ENCODE measurements at regions not wholly inside any gene's neighbourhood (a gene's known extent, or its start where the extent isn't known, plus 50 kb on each side); places are given as distances from the start of the nearest gene placed in this dataset.
A peak's percentile ranks its signal among the peaks of the same experiment; 100 is the strongest.

DNA sequence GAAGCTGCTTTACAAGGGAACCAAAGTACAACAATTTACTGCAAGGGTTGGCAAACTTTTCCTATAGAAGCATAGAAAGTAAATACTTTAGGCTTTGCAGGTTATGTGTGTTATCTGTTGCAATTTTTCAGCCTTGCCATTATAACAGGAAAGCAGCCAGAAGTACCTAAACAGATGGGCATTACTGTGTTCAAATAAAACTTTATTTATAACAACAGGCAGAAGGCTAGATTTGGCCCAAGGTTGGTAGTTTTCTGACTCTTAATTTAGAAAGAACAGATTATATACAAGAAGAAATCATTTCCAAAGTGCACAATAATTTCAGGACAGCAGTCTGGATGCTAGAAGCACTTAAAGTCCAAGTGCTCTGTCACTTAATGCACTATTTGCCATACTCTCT lies 307.1 kb downstream of the ANKRD7 start:
- Histone ChIP-seq H3K36me3 (replicated peaks) (no peaks in the 10 kb centered on the region), H3K4me3 (no peak overlapping the region), H3K4me1 (no peaks in the 10 kb centered on the region), H3K9me3 (no peaks in the 10 kb centered on the region), H3K27me3 (ENCODE audit: low read depth) (no peaks in the 10 kb centered on the region; the same call in 1 of the 2 replicates)
- in situ Hi-C loops (cut with MboI; ENCODE audit: low sequenced_read_pairs), result no loop called here
- DNase-seq (ENCODE audit: low spot score in 2 of 2), result no peak

DNA sequence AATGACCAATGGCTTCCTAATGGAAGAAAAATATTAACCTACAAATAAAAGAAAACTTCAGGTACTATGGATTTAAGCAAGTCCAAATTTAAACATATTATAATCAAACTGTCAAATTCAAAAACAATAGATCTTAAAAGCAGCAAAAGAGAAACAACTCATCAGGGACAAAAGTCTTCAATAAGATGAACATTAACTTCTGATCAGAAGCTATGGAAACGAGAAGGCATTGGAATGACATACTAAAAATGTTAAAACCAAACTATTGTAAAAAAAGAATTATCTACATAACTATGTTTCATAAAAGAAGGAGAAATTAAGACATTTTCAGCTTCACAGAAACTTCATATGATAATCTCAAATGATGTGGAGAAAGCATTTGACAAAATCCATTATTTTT lies 334.7 kb downstream of the ANKRD7 start:
- in situ Hi-C loops (cut with MboI; ENCODE audit: low sequenced_read_pairs), result no loop called here

DNA sequence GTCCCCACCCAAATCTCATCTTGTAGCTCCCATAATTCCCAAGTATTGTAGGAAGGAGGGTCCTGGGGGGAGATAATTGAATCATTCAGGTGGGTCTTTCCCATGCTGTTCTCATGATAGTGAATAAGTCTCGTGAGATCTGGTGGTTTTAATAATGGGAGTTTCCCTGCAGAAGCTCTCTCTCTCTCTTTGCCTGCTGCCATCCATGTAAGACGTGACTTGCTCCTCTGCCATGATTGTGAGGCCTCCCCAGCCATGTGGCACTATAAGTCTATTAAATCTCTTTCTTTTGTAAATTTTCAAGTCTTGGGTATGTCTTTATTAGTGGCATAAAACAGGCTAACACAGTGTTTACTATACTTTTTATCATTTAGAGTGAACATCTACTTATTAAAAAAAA lies 338.8 kb downstream of the ANKRD7 start:
- no peaks in the 10 kb centered on the region for H3K9me3 ChIP-seq
- H3K27me3 ChIP-seq (ENCODE audit: low read depth), result no peaks in the 10 kb centered on the region
- in situ Hi-C loops (cut with MboI; ENCODE audit: low sequenced_read_pairs), result no loop called here
- H3K36me3 ChIP-seq (replicated peaks), result no peaks in the 10 kb centered on the region
- no peak for DNase-seq (ENCODE audit: low spot score in 2 of 2)
- no peaks in the 10 kb centered on the region for H3K4me1 ChIP-seq
- H3K4me3 ChIP-seq, result no peak overlapping the region

More for the DNA sequence above, 334.7 kb downstream of the ANKRD7 start:
- Histone ChIP-seq H3K27me3 (ENCODE audit: low read depth) (no peaks in the 10 kb centered on the region), H3K4me1 (no peaks in the 10 kb centered on the region), H3K36me3 (replicated peaks) (no peaks in the 10 kb centered on the region), H3K4me3 (no peak overlapping the region), H3K9me3 (no peaks in the 10 kb centered on the region)
- no peak for DNase-seq (ENCODE audit: low spot score in 2 of 2)

DNA sequence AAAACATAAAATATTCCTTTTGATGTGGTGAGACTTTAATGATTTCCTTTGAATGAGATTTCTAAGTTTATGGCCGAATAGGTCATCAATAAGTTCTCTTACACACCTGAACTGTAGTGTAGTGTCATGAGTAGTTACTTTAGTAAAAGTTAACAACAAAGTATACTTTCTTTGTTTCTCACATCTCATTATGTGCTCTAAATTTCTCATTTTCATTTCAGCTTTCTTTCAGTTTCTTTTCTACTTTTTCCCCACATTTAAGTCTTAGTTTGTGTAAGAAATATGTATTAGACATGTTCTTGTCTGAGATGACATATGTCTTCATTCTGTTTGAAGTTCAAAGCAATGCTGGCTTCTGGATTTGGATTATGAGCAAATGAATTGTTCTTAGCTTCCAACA lies 348.1 kb downstream of the ANKRD7 start:
- Histone ChIP-seq H3K4me1 (no peaks in the 10 kb centered on the region), H3K4me3 (no peak overlapping the region), H3K36me3 (replicated peaks) (no peaks in the 10 kb centered on the region), H3K27me3 (ENCODE audit: low read depth) (no peaks in the 10 kb centered on the region), H3K9me3 (no peaks in the 10 kb centered on the region)
- no peak for DNase-seq (ENCODE audit: low spot score in 2 of 2)
- in situ Hi-C loops (cut with MboI; ENCODE audit: low sequenced_read_pairs), result no loop called here

DNA sequence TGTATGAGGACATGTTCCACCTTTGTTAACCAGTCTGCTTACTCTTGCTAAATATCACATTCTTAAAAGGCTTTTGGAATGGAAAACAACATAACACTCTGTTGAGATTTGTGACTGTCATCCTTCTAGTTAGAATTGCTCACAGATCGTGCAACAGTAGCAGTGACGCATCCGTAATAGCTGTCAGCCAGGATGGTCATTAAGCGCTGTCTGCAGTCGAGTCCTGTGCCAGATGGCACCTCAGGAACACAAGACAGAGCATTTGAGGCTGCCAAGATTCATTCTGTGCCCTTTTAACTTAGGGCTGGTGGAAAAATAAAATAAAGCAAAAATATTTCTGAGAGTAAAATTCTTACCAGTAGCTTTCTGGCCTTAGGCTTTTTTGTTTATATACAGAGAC lies 348.6 kb downstream of the ANKRD7 start:
- Histone ChIP-seq H3K36me3 (replicated peaks) (no peaks in the 10 kb centered on the region), H3K9me3 (no peaks in the 10 kb centered on the region), H3K4me3 (no peak overlapping the region), H3K4me1 (no peaks in the 10 kb centered on the region), H3K27me3 (ENCODE audit: low read depth) (no peaks in the 10 kb centered on the region)
- in situ Hi-C loops (cut with MboI; ENCODE audit: low sequenced_read_pairs), result no loop called here
- no peak for DNase-seq (ENCODE audit: low spot score in 2 of 2)

DNA sequence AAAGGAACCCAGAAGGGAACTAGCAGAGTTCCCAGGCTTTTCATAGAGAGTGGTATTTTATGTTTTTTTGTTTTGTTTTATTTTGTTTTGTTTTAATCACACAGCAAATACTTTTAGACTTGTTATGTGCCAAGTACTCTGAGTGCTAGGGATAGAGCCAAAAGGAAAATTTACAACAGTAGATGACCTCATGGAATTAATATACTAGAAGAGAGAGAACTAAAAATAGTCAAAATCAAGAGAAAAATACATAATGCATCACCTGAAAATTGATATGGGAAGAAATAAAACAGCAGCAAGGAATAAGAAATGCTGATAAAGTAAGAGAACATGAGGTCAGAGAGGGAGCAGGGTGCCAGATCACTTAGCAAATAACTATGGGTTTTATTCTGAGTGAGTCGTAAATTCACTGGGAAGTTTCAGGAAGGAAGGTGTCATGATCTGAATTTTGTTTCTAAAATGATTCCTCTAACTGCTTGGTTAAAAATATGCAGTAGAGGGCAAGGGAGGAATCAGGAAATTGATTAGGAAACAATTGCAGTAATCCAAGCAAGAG lies 351.0 kb downstream of the ANKRD7 start:
- H3K36me3 ChIP-seq (replicated peaks), result no peaks in the 10 kb centered on the region
- no peak for DNase-seq (ENCODE audit: low spot score in 2 of 2)
- H3K4me1 ChIP-seq, result no peaks in the 10 kb centered on the region
- in situ Hi-C loops (cut with MboI; ENCODE audit: low sequenced_read_pairs), result no loop called here
- H3K9me3 ChIP-seq, result no peaks in the 10 kb centered on the region
- H3K27me3 ChIP-seq (ENCODE audit: low read depth), result no peaks in the 10 kb centered on the region
- no peak overlapping the region for H3K4me3 ChIP-seq

DNA sequence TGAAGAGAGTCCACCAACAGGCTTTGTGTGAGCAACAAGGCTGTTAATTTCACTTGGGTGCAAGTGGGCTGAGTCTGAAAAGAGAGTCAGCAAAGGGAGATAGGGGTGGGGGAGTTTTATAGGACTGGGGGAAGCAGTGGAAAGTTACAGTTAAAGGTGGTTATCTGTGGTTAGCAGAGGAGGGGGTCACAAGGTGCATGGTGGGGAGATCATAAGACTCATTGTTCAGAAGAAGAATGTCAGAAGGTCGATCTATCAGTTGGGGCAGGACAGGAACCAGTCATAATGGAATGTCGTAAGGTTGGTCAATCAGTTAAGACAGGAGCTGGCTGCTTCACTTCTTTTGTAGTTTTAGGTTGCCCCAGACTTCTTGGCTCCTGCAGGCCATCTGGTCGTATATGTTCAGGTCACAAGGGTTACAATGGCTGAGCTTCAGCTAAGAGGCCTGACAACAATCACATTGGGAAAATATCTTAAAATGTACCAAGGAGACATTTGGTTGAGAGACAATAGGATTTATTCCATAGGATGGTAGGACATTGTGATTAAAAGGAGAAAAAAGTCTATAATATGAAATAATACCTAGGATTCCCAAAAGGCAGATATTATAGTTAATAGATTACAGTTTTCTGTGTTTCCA lies 356.4 kb downstream of the ANKRD7 start:
- in situ Hi-C loops (cut with MboI; ENCODE audit: low sequenced_read_pairs), result no loop called here
- Histone ChIP-seq H3K4me1 (no peaks in the 10 kb centered on the region), H3K9me3 (no peaks in the 10 kb centered on the region), H3K36me3 (replicated peaks) (no peaks in the 10 kb centered on the region), H3K27me3 (ENCODE audit: low read depth) (peaks cover 2% of the 10 kb centered on the region; the same call in 1 of the 2 replicates), H3K4me3 (no peak overlapping the region)
- DNase-seq (ENCODE audit: low spot score in 2 of 2), result no peak

DNA sequence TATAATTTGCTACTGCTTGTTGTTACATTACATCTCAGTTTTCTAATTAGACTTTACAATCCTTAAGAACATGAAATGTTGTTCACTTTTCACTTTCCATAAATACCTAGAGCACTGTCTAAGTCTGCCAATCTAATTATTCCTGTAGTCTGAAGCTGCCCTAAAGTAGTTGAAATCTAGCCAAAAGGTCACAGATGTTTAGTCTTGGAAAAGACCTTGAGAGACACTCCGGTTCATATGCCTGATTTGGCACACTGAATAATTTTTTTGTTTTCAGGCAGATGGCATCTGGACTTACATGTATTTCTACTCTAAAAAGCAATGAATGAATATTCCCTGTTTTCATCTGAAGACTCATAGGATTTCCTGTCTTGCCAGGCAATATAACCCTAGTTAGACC lies 359.1 kb downstream of the ANKRD7 start:
- Histone ChIP-seq H3K9me3 (no peaks in the 10 kb centered on the region), H3K36me3 (replicated peaks) (no peaks in the 10 kb centered on the region)
- in situ Hi-C loops (cut with MboI; ENCODE audit: low sequenced_read_pairs), result no loop called here

DNA sequence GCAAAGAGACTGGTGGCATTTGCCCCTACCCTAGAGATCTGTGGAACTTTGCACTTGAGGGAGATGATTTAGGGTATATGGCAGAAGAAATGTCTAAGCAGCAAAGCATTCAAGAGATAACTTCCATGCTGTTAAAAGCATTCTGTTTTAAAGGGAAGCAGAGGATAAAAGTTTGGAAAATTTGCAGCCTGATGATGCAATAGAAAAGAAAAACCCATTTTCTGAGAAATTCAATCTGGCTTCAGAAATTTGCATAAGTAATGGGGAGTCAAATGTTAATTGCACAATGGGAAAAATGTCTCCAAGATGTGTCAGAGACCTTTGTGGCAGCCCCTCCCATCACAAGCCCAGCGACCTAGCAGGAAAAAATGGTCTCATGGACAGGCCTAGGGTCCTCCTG lies 361.7 kb downstream of the ANKRD7 start:
- Histone ChIP-seq H3K4me1 (no peaks in the 10 kb centered on the region), H3K9me3 (no peaks in the 10 kb centered on the region), H3K27me3 (ENCODE audit: low read depth) (peaks cover 2% of the 10 kb centered on the region; the same call in 1 of the 2 replicates), H3K36me3 (replicated peaks) (no peaks in the 10 kb centered on the region), H3K4me3 (no peak overlapping the region)
- in situ Hi-C loops (cut with MboI; ENCODE audit: low sequenced_read_pairs), result no loop called here
- no peak for DNase-seq (ENCODE audit: low spot score in 2 of 2)

More for the DNA sequence above, 359.1 kb downstream of the ANKRD7 start:
- no peak overlapping the region for H3K4me3 ChIP-seq
- H3K27me3 ChIP-seq (ENCODE audit: low read depth), result peaks cover 2% of the 10 kb centered on the region; the same call in 1 of the 2 replicates
- no peak for DNase-seq (ENCODE audit: low spot score in 2 of 2)
- no peaks in the 10 kb centered on the region for H3K4me1 ChIP-seq

DNA sequence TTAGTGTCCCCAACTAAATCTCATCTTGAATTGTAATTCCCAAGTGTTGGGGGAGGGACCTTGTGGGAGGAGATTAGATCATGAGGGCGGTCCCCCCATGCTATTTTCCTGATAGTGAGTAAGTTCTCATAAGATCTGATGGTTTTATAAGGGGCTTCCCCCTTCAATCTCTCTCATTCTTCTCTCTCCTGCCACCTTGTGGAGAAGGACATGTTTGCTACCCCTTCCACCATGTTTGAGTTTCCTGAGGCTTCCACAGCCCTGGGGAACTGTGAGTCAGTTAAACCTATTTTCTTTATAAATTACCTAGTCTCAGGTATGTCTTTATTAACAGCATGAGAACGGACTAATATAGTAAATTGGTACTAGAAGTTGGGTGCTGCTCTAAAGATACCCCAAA lies 365.6 kb downstream of the ANKRD7 start:
- in situ Hi-C loops (cut with MboI; ENCODE audit: low sequenced_read_pairs), result no loop called here
- H3K4me3 ChIP-seq, result no peak overlapping the region
- no peaks in the 10 kb centered on the region for H3K9me3 ChIP-seq
- H3K4me1 ChIP-seq, result no peaks in the 10 kb centered on the region
- DNase-seq (ENCODE audit: low spot score in 2 of 2), result peak in 1 of 2 experiments; percentile 29
- no peaks in the 10 kb centered on the region for H3K27me3 ChIP-seq (ENCODE audit: low read depth)
- no peaks in the 10 kb centered on the region for H3K36me3 ChIP-seq (replicated peaks)

DNA sequence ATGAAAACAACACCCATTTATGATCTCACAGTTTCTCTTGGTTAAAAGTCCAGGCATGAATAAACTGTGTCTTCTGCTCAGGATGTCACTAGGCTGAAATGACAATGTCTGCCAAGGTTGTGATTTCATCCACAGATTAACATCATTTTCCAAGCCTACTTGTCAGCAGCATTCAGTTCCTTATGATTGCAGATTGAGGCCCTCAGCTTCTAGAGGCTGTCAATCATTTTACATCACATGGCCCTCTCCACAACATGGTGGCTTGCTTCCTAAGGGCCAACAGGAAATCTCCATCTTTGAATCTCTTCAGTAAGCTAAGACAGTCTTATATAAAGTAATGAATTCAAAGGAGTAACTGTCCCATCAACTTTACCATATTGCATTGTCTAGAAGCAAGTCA lies 377.6 kb downstream of the ANKRD7 start:
- H3K36me3 ChIP-seq (replicated peaks), result no peaks in the 10 kb centered on the region
- DNase-seq (ENCODE audit: low spot score in 2 of 2), result no peak
- H3K4me1 ChIP-seq, result no peaks in the 10 kb centered on the region
- no peaks in the 10 kb centered on the region for H3K27me3 ChIP-seq (ENCODE audit: low read depth)
- no peak overlapping the region for H3K4me3 ChIP-seq
- H3K9me3 ChIP-seq, result no peaks in the 10 kb centered on the region
- in situ Hi-C loops (cut with MboI; ENCODE audit: low sequenced_read_pairs), result no loop called here

DNA sequence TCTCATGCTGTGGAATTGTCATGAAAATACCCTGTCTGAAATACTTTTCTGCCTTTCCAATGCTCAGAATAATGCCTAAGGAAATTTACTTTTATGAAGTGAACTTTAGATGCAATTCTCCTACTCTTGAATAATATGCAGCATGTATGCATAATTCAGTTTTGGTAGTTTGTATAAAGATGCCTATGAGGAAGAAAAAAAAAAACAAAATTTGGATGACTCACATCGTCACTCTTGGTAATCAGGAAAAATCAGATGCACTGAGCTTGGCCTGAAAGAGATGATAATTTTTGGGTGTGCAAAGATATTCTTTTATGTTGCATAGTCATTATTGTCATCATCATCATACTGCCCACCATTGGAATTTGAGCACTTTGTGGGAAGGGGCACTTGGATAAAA lies 382.1 kb downstream of the ANKRD7 start:
- Histone ChIP-seq H3K27me3 (ENCODE audit: low read depth) (no peaks in the 10 kb centered on the region), H3K9me3 (no peaks in the 10 kb centered on the region), H3K36me3 (replicated peaks) (no peaks in the 10 kb centered on the region), H3K4me3 (no peak overlapping the region), H3K4me1 (no peaks in the 10 kb centered on the region)
- DNase-seq (ENCODE audit: low spot score in 2 of 2), result no peak
- in situ Hi-C loops (cut with MboI; ENCODE audit: low sequenced_read_pairs), result no loop called here

DNA sequence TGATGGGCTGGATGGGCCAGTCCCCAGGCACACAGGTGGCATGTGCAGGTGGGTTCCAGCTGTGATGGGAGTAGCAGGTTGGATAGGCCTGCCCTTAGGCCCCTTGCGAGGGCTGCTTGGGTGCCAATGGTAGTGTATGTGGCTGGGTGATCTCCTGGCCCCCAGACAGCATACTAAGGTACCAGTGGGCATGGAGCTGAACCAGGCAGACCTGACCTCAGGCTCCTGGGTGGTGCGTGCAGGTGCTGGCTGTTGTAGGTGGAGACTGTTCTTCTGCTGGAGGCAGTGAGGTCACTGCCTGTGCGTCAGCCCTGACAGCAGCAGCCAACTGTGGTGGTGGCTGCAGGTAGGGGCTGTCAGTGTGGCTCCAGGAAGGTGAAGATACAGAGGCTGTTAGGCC lies 384.7 kb downstream of the ANKRD7 start:
- Histone ChIP-seq H3K9me3 (no peaks in the 10 kb centered on the region), H3K4me3 (no peak overlapping the region), H3K4me1 (no peaks in the 10 kb centered on the region), H3K36me3 (replicated peaks) (no peaks in the 10 kb centered on the region), H3K27me3 (ENCODE audit: low read depth) (no peaks in the 10 kb centered on the region)
- no peak for DNase-seq (ENCODE audit: low spot score in 2 of 2)
- in situ Hi-C loops (cut with MboI; ENCODE audit: low sequenced_read_pairs), result no loop called here

DNA sequence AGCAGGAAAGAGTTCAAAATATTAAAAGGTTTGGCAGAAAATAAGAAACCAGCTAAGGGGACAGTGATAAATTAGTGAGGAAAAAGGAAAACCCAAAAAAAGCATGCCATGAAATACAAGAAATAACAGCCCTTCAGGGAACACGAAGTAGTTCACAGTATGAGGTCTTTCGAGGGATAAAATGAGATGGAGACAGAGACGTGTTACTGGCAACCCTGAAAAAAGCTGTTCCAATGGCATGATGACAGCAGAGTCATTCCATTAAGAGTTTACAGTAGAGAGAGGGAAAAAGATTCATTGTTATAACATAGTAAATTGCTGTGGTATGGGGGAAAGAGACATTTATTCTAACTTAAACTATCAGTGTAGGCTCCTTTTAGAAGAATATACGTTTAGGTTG lies 391.2 kb downstream of the ANKRD7 start:
- H3K9me3 ChIP-seq, result no peaks in the 10 kb centered on the region
- in situ Hi-C loops (cut with MboI; ENCODE audit: low sequenced_read_pairs), result no loop called here
- no peaks in the 10 kb centered on the region for H3K27me3 ChIP-seq (ENCODE audit: low read depth)
- DNase-seq (ENCODE audit: low spot score in 2 of 2), result no peak
- H3K4me3 ChIP-seq, result no peak overlapping the region
- H3K36me3 ChIP-seq (replicated peaks), result no peaks in the 10 kb centered on the region
- no peaks in the 10 kb centered on the region for H3K4me1 ChIP-seq
